Sigmoid colon (tissue), 6 donors: ENCODE measurements at regions not wholly inside any gene's neighbourhood (a gene's known extent, or its start where the extent isn't known, plus 50 kb on each side); places are given as distances from the start of the nearest gene placed in this dataset.

ENCODE experiments used
- DNase-seq: peaks from one replicate; pipeline ENCODE4 v3.0.0-alpha.2; 2019
- H3K27ac ChIP-seq, 4 donors: fragments of 200-600 bp; sonication (generic); one replicate each; pipeline ENCODE4 v1.5.1; 2016 to 2019; ENCODE audit warnings: mild to moderate bottlenecking in 1 of 4
- H3K27me3 ChIP-seq, 3 donors: fragments of 200-600 bp; sonication (generic); one replicate each; pipeline ENCODE4 v1.5.1; 2019; ENCODE audit warnings: mild to moderate bottlenecking in 1 of 3
- H3K36me3 ChIP-seq, 4 donors: fragments of 200-600 bp; sonication (generic); one replicate each; pipeline ENCODE4 v1.5.1; 2016 to 2019
- H3K4me1 ChIP-seq, 4 donors: fragments of 200-600 bp; sonication (generic); one replicate each; pipeline ENCODE4 v1.5.1; 2017 to 2019
- H3K4me3 ChIP-seq, 4 donors: fragments of 200-600 bp; sonication (generic); one replicate each; pipeline ENCODE4 v1.5.1; 2017 to 2019; ENCODE audit warnings: mild to moderate bottlenecking in 2 of 4, moderate library complexity in 1 of 4
- H3K9me3 ChIP-seq, 4 donors: fragments of 200-600 bp in 3 of 4; sonication (generic) in 3 of 4; one replicate each; pipeline versions ENCODE4 v1.5.1 to v1.6.1; 2013 to 2019
- EP300 ChIP-seq, 4 donors: sonication (generic); formaldehyde crosslinking; IDR thresholded peaks; one replicate each; pipeline ENCODE4 v1.6.1; 2017; ENCODE audit warnings: antibody characterized with exemption in 4 of 4
- POLR2A ChIP-seq, 2 donors: fragments of 450-650 bp; IDR thresholded peaks; one replicate each; pipeline ENCODE4 v1.6.1; 2016; ENCODE audit warnings: antibody characterized with exemption in 2 of 2, mild to moderate bottlenecking in 2 of 2, moderate library complexity in 2 of 2
- POLR2AphosphoS5 ChIP-seq, 4 donors: sonication (generic); formaldehyde crosslinking; IDR thresholded peaks; one replicate each; pipeline ENCODE4 v1.6.1; 2017; ENCODE audit warnings: antibody characterized with exemption in 4 of 4
- WGBS, 2 donors: extraction: QIAGEN DNeasy Blood & Tissue Kit; methylation state at CpG; one replicate each; pipeline ENCODE4 v1.1.7; 2013; 5-methylcytosine and 5-hydroxymethylcytosine counted together
- intact Hi-C: fragments of 100-400 bp; cut with DNase I; formaldehyde crosslinking; loops from one replicate; pipeline ENCODE4 v1.15.1; 2023
- TF ChIP-seq, protein P1 (sequence below), 4 experiments: fragments of 450-650 bp in 3 of 4; fragments of 200-600 bp in 1 of 4; IDR thresholded peaks; one replicate each; pipeline ENCODE4 v1.5.1; 2016 to 2019; ENCODE audit warnings: antibody characterized with exemption in 4 of 4, mild to moderate bottlenecking in 3 of 4, moderate library complexity in 2 of 4
- donor health status: healthy with polysubstance abuse.
- donor health status: healthy.

DNA sequence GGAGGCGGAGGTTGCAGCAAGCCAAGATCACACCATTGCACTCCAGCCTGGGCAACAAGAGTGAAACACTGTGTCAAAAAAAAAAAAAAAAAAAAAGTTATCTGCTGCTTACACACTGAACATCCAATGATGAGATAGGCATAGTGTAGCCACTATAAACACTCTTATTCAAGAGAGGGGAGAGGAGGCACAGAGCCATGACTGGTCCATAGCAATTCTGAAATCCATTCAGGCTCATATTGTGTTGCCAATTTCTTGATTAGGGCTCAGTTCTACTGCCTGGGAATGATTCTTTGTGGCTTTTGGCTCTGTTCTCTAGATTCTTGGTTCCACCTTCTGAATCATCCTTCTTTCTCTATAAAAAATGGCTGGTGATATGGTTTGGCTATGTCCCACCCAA lies 136.1 kb downstream of the ZFP36L2 start:
- Histone ChIP-seq H3K4me1 (peaks cover 0 to 42% (median 35%) of the 10 kb centered on the region in 4 donors), H3K36me3 (no peaks in the 10 kb centered on the region), H3K4me3 (no peak overlapping the region), H3K9me3 (peaks cover 0 to 6% (median 2%) of the 10 kb centered on the region in 4 donors), H3K27ac (no peak overlapping the region), H3K27me3 (no peaks in the 10 kb centered on the region)
- intact Hi-C loops = no loop called here
- TF ChIP-seq, protein P1, sequence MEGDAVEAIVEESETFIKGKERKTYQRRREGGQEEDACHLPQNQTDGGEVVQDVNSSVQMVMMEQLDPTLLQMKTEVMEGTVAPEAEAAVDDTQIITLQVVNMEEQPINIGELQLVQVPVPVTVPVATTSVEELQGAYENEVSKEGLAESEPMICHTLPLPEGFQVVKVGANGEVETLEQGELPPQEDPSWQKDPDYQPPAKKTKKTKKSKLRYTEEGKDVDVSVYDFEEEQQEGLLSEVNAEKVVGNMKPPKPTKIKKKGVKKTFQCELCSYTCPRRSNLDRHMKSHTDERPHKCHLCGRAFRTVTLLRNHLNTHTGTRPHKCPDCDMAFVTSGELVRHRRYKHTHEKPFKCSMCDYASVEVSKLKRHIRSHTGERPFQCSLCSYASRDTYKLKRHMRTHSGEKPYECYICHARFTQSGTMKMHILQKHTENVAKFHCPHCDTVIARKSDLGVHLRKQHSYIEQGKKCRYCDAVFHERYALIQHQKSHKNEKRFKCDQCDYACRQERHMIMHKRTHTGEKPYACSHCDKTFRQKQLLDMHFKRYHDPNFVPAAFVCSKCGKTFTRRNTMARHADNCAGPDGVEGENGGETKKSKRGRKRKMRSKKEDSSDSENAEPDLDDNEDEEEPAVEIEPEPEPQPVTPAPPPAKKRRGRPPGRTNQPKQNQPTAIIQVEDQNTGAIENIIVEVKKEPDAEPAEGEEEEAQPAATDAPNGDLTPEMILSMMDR (IDR thresholded peaks at IDR 0.05) = no peak
- 98 to 100% methylated on average over 1 of the region's 1 CpG for WGBS, 2 donors
- DNase-seq = no peak

DNA sequence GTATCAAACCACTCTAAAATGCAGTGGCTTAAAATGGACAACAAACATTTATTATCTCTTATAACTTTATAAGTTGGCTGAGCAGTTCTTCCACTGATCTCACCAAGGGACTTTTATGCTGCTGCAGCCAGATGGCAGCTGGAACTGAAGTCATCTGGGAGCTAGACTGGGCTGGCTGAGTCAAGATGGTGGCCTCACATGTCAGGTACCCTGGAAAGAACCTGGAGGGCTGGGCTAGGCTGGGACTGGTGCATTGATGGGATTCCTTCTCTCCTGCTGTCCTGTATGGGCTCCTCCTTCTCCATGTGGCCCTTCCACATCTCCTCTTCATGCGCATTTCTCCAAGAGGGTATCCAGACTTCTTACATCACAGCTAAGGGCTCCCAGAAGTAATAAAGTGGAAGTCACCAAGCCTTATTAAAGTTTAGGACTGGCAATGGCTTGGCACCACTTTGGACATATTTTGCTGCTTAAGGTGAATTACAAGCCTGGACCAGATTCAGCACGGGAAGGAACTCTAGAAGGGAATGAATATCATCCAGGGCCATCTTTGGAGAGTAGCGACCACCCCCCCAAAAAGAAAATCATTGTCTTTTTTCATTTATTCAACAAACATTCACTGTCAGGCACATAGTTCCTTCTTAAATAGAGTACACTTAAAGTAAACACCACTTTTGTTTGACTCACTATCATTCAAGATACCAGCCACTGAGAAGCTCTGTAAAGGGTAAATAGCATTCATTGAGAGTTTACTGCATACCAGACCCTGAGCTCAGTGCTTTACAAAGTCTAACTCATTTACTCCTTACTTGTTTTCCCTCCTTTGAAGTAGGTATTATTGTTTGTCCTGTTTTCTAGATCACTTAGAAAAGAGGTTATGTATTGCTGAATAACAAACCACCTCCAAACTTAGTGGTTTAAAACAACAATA lies 138.0 kb downstream of the ZFP36L2 start:
- DNase-seq = peak; percentile 66
- intact Hi-C loops = no loop called here
- Histone ChIP-seq H3K4me3 (no peak overlapping the region), H3K36me3 (no peaks in the 10 kb centered on the region), H3K27ac (peak overlapping the region; percentile 88 to 95 (median 92)), H3K9me3 (peaks cover 0 to 6% (median 2%) of the 10 kb centered on the region in 4 donors), H3K27me3 (no peaks in the 10 kb centered on the region), H3K4me1 (peaks cover 0 to 61% (median 55%) of the 10 kb centered on the region in 4 donors)
- no peak for TF ChIP-seq POLR2A (IDR thresholded peaks at IDR 0.05)
- no peak for TF ChIP-seq POLR2AphosphoS5 (IDR thresholded peaks at IDR 0.05)
- no peak for TF ChIP-seq EP300 (IDR thresholded peaks at IDR 0.05)
- TF ChIP-seq, protein P1 (IDR thresholded peaks at IDR 0.05) = no peak
- WGBS, 2 donors = 82 to 96% methylated on average over 3 of the region's 3 CpGs

DNA sequence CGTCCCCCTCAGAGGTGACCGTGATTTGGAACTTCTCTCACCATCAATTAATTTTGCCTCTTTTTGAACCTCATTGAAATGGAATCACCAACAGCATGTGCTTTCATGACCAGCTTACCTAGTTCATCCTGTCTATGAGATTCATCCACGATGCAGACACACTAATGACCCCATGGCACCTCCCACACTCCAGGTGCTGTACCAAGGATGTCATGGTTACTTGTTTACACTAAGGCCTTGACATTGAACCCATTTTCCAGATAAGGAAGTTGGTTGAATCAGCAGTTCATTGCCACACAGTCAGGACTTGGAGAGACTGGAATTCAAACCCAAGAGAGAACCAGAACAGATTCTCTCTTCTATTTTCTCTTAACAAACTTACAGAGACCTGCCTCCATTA lies 139.0 kb downstream of the ZFP36L2 start:
- peak; percentile 42 for DNase-seq

DNA sequence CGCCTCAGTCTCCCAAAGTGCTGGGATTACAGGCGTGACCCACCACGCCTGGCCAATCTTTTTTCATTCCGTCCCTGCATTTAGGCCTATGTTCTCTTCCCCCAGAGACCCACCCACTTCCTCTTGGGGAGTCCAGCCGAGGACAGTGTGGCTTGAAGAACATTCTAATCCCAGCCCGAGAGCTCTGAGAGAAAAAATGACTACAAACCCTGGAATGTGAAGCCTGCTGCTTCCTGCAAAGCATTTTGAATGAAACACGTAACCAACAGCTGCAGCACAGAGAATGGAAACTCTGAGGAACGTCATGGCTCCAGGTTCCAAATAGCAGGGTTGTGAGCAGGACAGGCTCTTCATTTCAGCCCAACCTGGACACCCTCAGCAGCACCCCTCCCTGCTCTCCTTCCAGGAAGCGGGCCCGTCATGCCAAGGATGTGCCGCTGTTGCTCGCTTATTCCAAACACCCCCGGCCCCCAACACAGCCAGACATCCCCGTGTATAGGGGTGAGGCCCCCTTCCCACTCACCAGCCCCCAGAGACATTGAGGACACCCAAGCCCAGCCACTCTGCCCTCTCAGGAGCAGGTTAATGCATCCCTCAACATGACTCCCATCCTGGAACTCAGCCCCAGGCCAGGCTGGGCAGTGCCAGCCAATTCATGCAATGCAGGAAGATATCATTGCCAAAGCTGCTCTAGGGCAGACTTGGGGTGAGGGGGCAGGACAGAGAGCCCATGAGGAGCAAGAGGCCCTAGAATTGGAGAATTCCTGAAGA lies 139.8 kb downstream of the ZFP36L2 start:
- 64 to 76% methylated on average over 14 of the region's 14 CpGs for WGBS, 2 donors
- Histone ChIP-seq H3K4me1 (peaks cover 0 to 78% (median 72%) of the 10 kb centered on the region in 4 donors), H3K27ac (peak overlapping the region; percentile 88 to 95 (median 92)), H3K9me3 (peaks cover 0 to 6% (median 2%) of the 10 kb centered on the region in 4 donors), H3K27me3 (no peaks in the 10 kb centered on the region), H3K36me3 (no peaks in the 10 kb centered on the region), H3K4me3 (no peak overlapping the region)
- TF ChIP-seq EP300 (IDR thresholded peaks at IDR 0.05) = peak in 3 of 4 donors; percentile 90 to 95 (median 94)
- peak in 1 of 2 donors; percentile 26 for TF ChIP-seq POLR2A (IDR thresholded peaks at IDR 0.05)
- TF ChIP-seq, protein P1 (IDR thresholded peaks at IDR 0.05) = no peak
- peak; percentile 71 to 91 (median 82) for TF ChIP-seq POLR2AphosphoS5 (IDR thresholded peaks at IDR 0.05)
- DNase-seq = peak; percentile 94
- intact Hi-C loops = no loop called here

More for the DNA sequence above, 139.0 kb downstream of the ZFP36L2 start:
- peaks cover 0 to 6% (median 2%) of the 10 kb centered on the region in 4 donors for H3K9me3 ChIP-seq
- WGBS, 2 donors = 89 to 94% methylated on average over 3 of the region's 3 CpGs
- no peak overlapping the region for H3K4me3 ChIP-seq
- intact Hi-C loops = no loop called here
- TF ChIP-seq POLR2A (IDR thresholded peaks at IDR 0.05) (no peak), POLR2AphosphoS5 (IDR thresholded peaks at IDR 0.05) (no peak), EP300 (IDR thresholded peaks at IDR 0.05) (no peak)
- TF ChIP-seq, protein P1 (IDR thresholded peaks at IDR 0.05) = no peak
- H3K27me3 ChIP-seq = no peaks in the 10 kb centered on the region
- peak overlapping the region; percentile 88 to 95 (median 92) for H3K27ac ChIP-seq
- peaks cover 0 to 71% (median 65%) of the 10 kb centered on the region in 4 donors for H3K4me1 ChIP-seq
- H3K36me3 ChIP-seq = no peaks in the 10 kb centered on the region
